NCI-H82 treated with DMSO at 0.1 percent for 48 hours (cell line): ENCODE measurements at regions not wholly inside any gene's neighbourhood (a gene's known extent, or its start where the extent isn't known, plus 50 kb on each side); places are given as distances from the start of the nearest gene placed in this dataset.

ENCODE experiments used
- DNase-seq: peaks from one replicate; lab custom pipeline; 2025; ENCODE audit not compliant: unreplicated experiment; lab: John Stamatoyannopoulos, UW

- DNase-seq, result no peak
Observed at GRCh38 chr5:61596265-61596664, 264.2 kb downstream of the ZSWIM6 start.

- DNase-seq, result no peak
Observed at GRCh38 chr5:61597684-61598083, 265.6 kb downstream of the ZSWIM6 start.

GRCh38 chr5:61598126-61598525 lies 266.1 kb downstream of the ZSWIM6 start:
- DNase-seq, result no peak

GRCh38 chr5:61599370-61600122 lies 267.5 kb downstream of the ZSWIM6 start:
- DNase-seq, result no peak

- no peak for DNase-seq
Observed at GRCh38 chr5:61600123-61600444, 268.0 kb downstream of the ZSWIM6 start.

GRCh38 chr5:61600945-61601511 lies 269.0 kb downstream of the ZSWIM6 start:
- DNase-seq, result no peak

GRCh38 chr5:61603211-61603908 lies 271.3 kb downstream of the ZSWIM6 start:
- DNase-seq, result no peak

- no peak for DNase-seq
Observed at GRCh38 chr5:61604076-61605025, 272.3 kb downstream of the ZSWIM6 start.

- no peak for DNase-seq
Observed at GRCh38 chr5:61609840-61610677, 278.0 kb downstream of the ZSWIM6 start.

GRCh38 chr5:61610678-61611024 lies 278.6 kb downstream of the ZSWIM6 start:
- DNase-seq, result no peak

- DNase-seq, result no peak
Observed at GRCh38 chr5:61612431-61612830, 280.4 kb downstream of the ZSWIM6 start.

GRCh38 chr5:61613679-61614078 lies 281.6 kb downstream of the ZSWIM6 start:
- no peak for DNase-seq

GRCh38 chr5:61614606-61615005 lies 282.5 kb downstream of the ZSWIM6 start:
- no peak for DNase-seq

GRCh38 chr5:61617039-61617438 lies 285.0 kb downstream of the ZSWIM6 start:
- DNase-seq, result no peak

GRCh38 chr5:61617995-61618525 lies 286.0 kb downstream of the ZSWIM6 start:
- no peak for DNase-seq

GRCh38 chr5:61618577-61618976 lies 286.5 kb downstream of the ZSWIM6 start:
- no peak for DNase-seq

- DNase-seq, result no peak
Observed at GRCh38 chr5:61619289-61619688, 287.2 kb downstream of the ZSWIM6 start.

GRCh38 chr5:61619777-61620518 lies 287.9 kb downstream of the ZSWIM6 start:
- DNase-seq, result no peak

- DNase-seq, result no peak
Observed at GRCh38 chr5:61620699-61621182, 288.7 kb downstream of the ZSWIM6 start.
